Mesodermal cell (in vitro differentiated cells): ENCODE measurements at regions not wholly inside any gene's neighbourhood (a gene's known extent, or its start where the extent isn't known, plus 50 kb on each side); places are given as distances from the start of the nearest gene placed in this dataset.
"Not testable (repeated sequence)": the region's sequence is repeated elsewhere in the genome, so short reads cannot be mapped to it uniquely, and the experiment has no call there.

Experiments
- H3K27ac ChIP-seq: 2 replicates; pipeline ENCODE4 v1.7.0; 2013; ENCODE audit warnings: mild to moderate bottlenecking, low read depth, low read length, moderate library complexity; ENCODE audit not compliant: severe bottlenecking
- H3K36me3 ChIP-seq: 2 replicates; pipeline ENCODE4 v1.7.1; 2013; ENCODE audit warnings: mild to moderate bottlenecking, low read length, moderate library complexity; ENCODE audit not compliant: control insufficient read depth, insufficient read depth
- H3K4me1 ChIP-seq: one replicate; pipeline ENCODE4 v1.7.1; 2013; ENCODE audit warnings: mild to moderate bottlenecking, low read length; ENCODE audit not compliant: insufficient read depth, control insufficient read depth, poor library complexity, severe bottlenecking
- H3K4me3 ChIP-seq: 2 replicates; pipeline ENCODE4 v1.7.0; 2013; ENCODE audit warnings: low read length, control low read depth, mild to moderate bottlenecking; ENCODE audit not compliant: insufficient read depth, poor library complexity, severe bottlenecking; ENCODE audit errors: extremely low read depth
- H3K9me3 ChIP-seq: 2 replicates; pipeline ENCODE4 v1.7.1; 2013; ENCODE audit warnings: mild to moderate bottlenecking, low read length, moderate library complexity; ENCODE audit not compliant: control insufficient read depth
- WGBS, 2 experiments: methylation state at CpG; one replicate each; pipeline ENCODE4 v1.1.5; 2013; ENCODE audit warnings: missing lambda C conversion rate in 2 of 2; ENCODE audit not compliant: insufficient coverage in 2 of 2; 5-methylcytosine and 5-hydroxymethylcytosine counted together

GRCh38 chr1:184889166-184889565 lies 85.1 kb downstream of the NIBAN1 start:
- no peak overlapping the region for H3K4me3 ChIP-seq
- 60% methylated on average over 1 of the region's 1 CpG; no CpG with 5 or more reads in 1 of the 2 experiments for WGBS, 2 experiments

GRCh38 chr1:184888505-184888904 lies 85.8 kb downstream of the NIBAN1 start:
- H3K4me1 ChIP-seq, result peaks cover 6% of the 10 kb centered on the region
- H3K27ac ChIP-seq, result no peak overlapping the region
- H3K36me3 ChIP-seq, result no peaks in the 10 kb centered on the region
- no peak overlapping the region for H3K4me3 ChIP-seq
- H3K9me3 ChIP-seq, result no peaks in the 10 kb centered on the region

More at GRCh38 chr1:184889166-184889565, 85.1 kb downstream of the NIBAN1 start:
- H3K9me3 ChIP-seq, result no peaks in the 10 kb centered on the region
- H3K4me1 ChIP-seq, result peaks cover 6% of the 10 kb centered on the region
- H3K36me3 ChIP-seq, result no peaks in the 10 kb centered on the region
- H3K27ac ChIP-seq, result no peak overlapping the region

- WGBS, 2 experiments, result 79 to 87% methylated on average over 5 of the region's 10 CpGs
- no peaks in the 10 kb centered on the region for H3K4me1 ChIP-seq
- H3K4me3 ChIP-seq, result no peak overlapping the region
Observed at GRCh38 chr1:184882957-184883815, 91.1 kb downstream of the NIBAN1 start.

GRCh38 chr1:184881941-184882913 lies 92.1 kb downstream of the NIBAN1 start:
- Histone ChIP-seq H3K4me3 (no peak overlapping the region), H3K9me3 (no peaks in the 10 kb centered on the region), H3K4me1 (no peaks in the 10 kb centered on the region), H3K36me3 (no peaks in the 10 kb centered on the region), H3K27ac (no peak overlapping the region)
- WGBS, 2 experiments, result 73 to 76% methylated on average over 3 to 5 of the region's 9 CpGs

More at GRCh38 chr1:184882957-184883815, 91.1 kb downstream of the NIBAN1 start:
- Histone ChIP-seq H3K27ac (no peak overlapping the region), H3K36me3 (no peaks in the 10 kb centered on the region), H3K9me3 (no peaks in the 10 kb centered on the region)

- WGBS, 2 experiments, result 88 to 92% methylated on average over 3 of the region's 3 CpGs
- H3K27ac ChIP-seq, result no peak overlapping the region
- H3K4me3 ChIP-seq, result no peak overlapping the region
- no peaks in the 10 kb centered on the region for H3K9me3 ChIP-seq
- no peaks in the 10 kb centered on the region for H3K4me1 ChIP-seq
- no peaks in the 10 kb centered on the region for H3K36me3 ChIP-seq
Observed at GRCh38 chr1:184879876-184880557, 94.3 kb downstream of the NIBAN1 start.

GRCh38 chr1:184878602-184879001 lies 95.7 kb downstream of the NIBAN1 start:
- no peak overlapping the region for H3K4me3 ChIP-seq
- no peaks in the 10 kb centered on the region for H3K36me3 ChIP-seq
- no peak overlapping the region for H3K27ac ChIP-seq
- no peaks in the 10 kb centered on the region for H3K9me3 ChIP-seq
- 100% methylated on average over 1 of the region's 1 CpG; no CpG with 5 or more reads in 1 of the 2 experiments for WGBS, 2 experiments
- no peaks in the 10 kb centered on the region for H3K4me1 ChIP-seq

- no peaks in the 10 kb centered on the region for H3K4me1 ChIP-seq
- H3K4me3 ChIP-seq, result no peak overlapping the region
- no peaks in the 10 kb centered on the region for H3K36me3 ChIP-seq
- no peak overlapping the region for H3K27ac ChIP-seq
- H3K9me3 ChIP-seq, result no peaks in the 10 kb centered on the region
Observed at GRCh38 chr1:184878002-184878401, 96.3 kb downstream of the NIBAN1 start.

- WGBS, 2 experiments, result 96% methylated on average over 3 to 5 of the region's 6 CpGs
- H3K9me3 ChIP-seq, result not testable (repeated sequence)
Observed at GRCh38 chr1:184876015-184876414, 98.3 kb downstream of the NIBAN1 start.

GRCh38 chr1:184875218-184875617 lies 99.1 kb downstream of the NIBAN1 start:
- Histone ChIP-seq H3K9me3 (no peaks in the 10 kb centered on the region), H3K4me1 (no peaks in the 10 kb centered on the region), H3K27ac (no peak overlapping the region), H3K36me3 (no peaks in the 10 kb centered on the region), H3K4me3 (no peak overlapping the region)
- WGBS, 2 experiments, result 92 to 96% methylated on average over 2 to 4 of the region's 4 CpGs

More at GRCh38 chr1:184876015-184876414, 98.3 kb downstream of the NIBAN1 start:
- H3K4me3 ChIP-seq, H3K36me3 ChIP-seq, H3K4me1 ChIP-seq, H3K27ac ChIP-seq: not testable (repeated sequence)

- Histone ChIP-seq H3K4me1 (no peaks in the 10 kb centered on the region), H3K9me3 (no peaks in the 10 kb centered on the region), H3K36me3 (no peaks in the 10 kb centered on the region), H3K4me3 (no peak overlapping the region), H3K27ac (no peak overlapping the region)
- WGBS, 2 experiments, result 80 to 86% methylated on average over 6 of the region's 7 CpGs
Observed at GRCh38 chr1:184870319-184870718, 104.0 kb downstream of the NIBAN1 start.
